Loucy (cell line): ENCODE measurements at regions not wholly inside any gene's neighbourhood (a gene's known extent, or its start where the extent isn't known, plus 50 kb on each side); places are given as distances from the start of the nearest gene placed in this dataset.

ENCODE experiments used
- H2AFZ ChIP-seq: fragments of 200-600 bp; sonication (generic); 2 replicates; pipeline ENCODE4 v1.6.0; 2016; ENCODE audit warnings: antibody characterized with exemption, mild to moderate bottlenecking, low read length, moderate library complexity
- H3F3A ChIP-seq: fragments of 200-600 bp; 2 replicates; pipeline ENCODE4 v1.6.0; 2016; ENCODE audit warnings: antibody characterized with exemption, low read depth, mild to moderate bottlenecking
- H3K27me3 ChIP-seq: fragments of 200-600 bp; sonication (generic); 2 replicates; pipeline ENCODE4 v1.6.1; 2014; ENCODE audit warnings: low read length, mild to moderate bottlenecking; ENCODE audit not compliant: insufficient read depth, poor library complexity, severe bottlenecking
- H3K36me3 ChIP-seq: fragments of 200-600 bp; sonication (generic); 2 replicates; pipeline ENCODE4 v1.6.1; 2016; ENCODE audit warnings: low read length; ENCODE audit not compliant: insufficient read depth
- H3K4me1 ChIP-seq: fragments of 200-600 bp; sonication (generic); 2 replicates; pipeline ENCODE4 v1.5.1; 2014; ENCODE audit warnings: low read length, mild to moderate bottlenecking; ENCODE audit not compliant: insufficient read depth, poor library complexity, severe bottlenecking
- H3K4me2 ChIP-seq: fragments of 200-600 bp; sonication (generic); 2 replicates; pipeline ENCODE4 v1.6.0; 2014; ENCODE audit warnings: antibody characterized with exemption, low read length, low read depth, mild to moderate bottlenecking; ENCODE audit not compliant: poor library complexity, severe bottlenecking
- H3K4me3 ChIP-seq: fragments of 200-600 bp; sonication (generic); 2 replicates; pipeline ENCODE4 v1.5.1; 2014; ENCODE audit warnings: low read length, mild to moderate bottlenecking, mixed read lengths; ENCODE audit not compliant: poor library complexity, severe bottlenecking
- H3K79me2 ChIP-seq: fragments of 200-600 bp; sonication (generic); 2 replicates; pipeline ENCODE4 v1.6.1; 2014; ENCODE audit warnings: low read length; ENCODE audit not compliant: insufficient read depth
- H3K9ac ChIP-seq: fragments of 200-600 bp; sonication (generic); 2 replicates; pipeline ENCODE4 v1.6.0; 2014; ENCODE audit warnings: mild to moderate bottlenecking, low read depth, low read length, moderate library complexity; ENCODE audit not compliant: poor library complexity, severe bottlenecking
- H3K9me2 ChIP-seq: fragments of 200-600 bp; sonication (generic); replicated peaks from 2 replicates; pipeline ENCODE4 v1.6.1; 2016; ENCODE audit warnings: low read depth, low read length, mixed read lengths
- H3K9me3 ChIP-seq: fragments of 200-600 bp; sonication (generic); 2 replicates; pipeline ENCODE4 v1.6.1; 2014; ENCODE audit warnings: mild to moderate bottlenecking, antibody characterized with exemption, low read length, low read depth; ENCODE audit not compliant: insufficient read depth
- H4K20me1 ChIP-seq: fragments of 200-600 bp; sonication (generic); 2 replicates; pipeline ENCODE4 v1.6.0; 2014; ENCODE audit warnings: antibody characterized with exemption, low read length, mild to moderate bottlenecking; ENCODE audit not compliant: insufficient read depth, poor library complexity, severe bottlenecking
- CTCF ChIP-seq: fragments of 200-600 bp; sonication (generic); conservative IDR thresholded peaks from 2 replicates; pipeline ENCODE4 v1.5.1; 2014; ENCODE audit warnings: mild to moderate bottlenecking, antibody characterized with exemption, low read length
- EZH2phosphoT487 ChIP-seq: fragments of 200-600 bp; IDR thresholded peaks from 2 replicates; pipeline ENCODE4 v1.6.1; 2018; ENCODE audit warnings: antibody characterized with exemption, mild to moderate bottlenecking, moderate library complexity, borderline replicate concordance

- Histone ChIP-seq H4K20me1 (no peaks in the 10 kb centered on the region), H3K4me2 (no peak overlapping the region), H2AFZ (no peak overlapping the region), H3K27me3 (peaks cover 21% of the 10 kb centered on the region), H3K9me2 (no peaks in the 10 kb centered on the region), H3K4me1 (no peaks in the 10 kb centered on the region), H3F3A (no peaks in the 10 kb centered on the region), H3K9me3 (no peaks in the 10 kb centered on the region), H3K36me3 (no peaks in the 10 kb centered on the region), H3K79me2 (no peaks in the 10 kb centered on the region), H3K9ac (no peak overlapping the region), H3K4me3 (no peak overlapping the region)
- TF ChIP-seq CTCF, result no peak
- no peak for TF ChIP-seq EZH2phosphoT487
Measured at GRCh38 chr2:216565956-216566355, 67.3 kb upstream of the IGFBP2 start.

GRCh38 chr2:216568576-216568975 is 64.6 kb upstream of the IGFBP2 start:
- peaks cover 32% of the 10 kb centered on the region for H3K27me3 ChIP-seq
- H3K4me2 ChIP-seq, result no peak overlapping the region
- no peak overlapping the region for H2AFZ ChIP-seq
- TF ChIP-seq CTCF, result no peak
- no peak for TF ChIP-seq EZH2phosphoT487
- no peaks in the 10 kb centered on the region for H3K9me2 ChIP-seq
- H3K36me3 ChIP-seq, result no peaks in the 10 kb centered on the region
- H3K79me2 ChIP-seq, result no peaks in the 10 kb centered on the region
- no peak overlapping the region for H3K9ac ChIP-seq
- H3K4me3 ChIP-seq, result no peak overlapping the region
- no peaks in the 10 kb centered on the region for H3F3A ChIP-seq
- H3K4me1 ChIP-seq, result no peaks in the 10 kb centered on the region
- no peaks in the 10 kb centered on the region for H3K9me3 ChIP-seq
- H4K20me1 ChIP-seq, result no peaks in the 10 kb centered on the region

GRCh38 chr2:216569765-216570164 is 63.5 kb upstream of the IGFBP2 start:
- Histone ChIP-seq H3K36me3 (no peaks in the 10 kb centered on the region), H3K4me2 (no peak overlapping the region), H2AFZ (no peak overlapping the region), H3K27me3 (peaks cover 41% of the 10 kb centered on the region), H3K4me3 (no peak overlapping the region), H3K4me1 (no peaks in the 10 kb centered on the region), H3F3A (no peaks in the 10 kb centered on the region), H3K9ac (no peak overlapping the region), H3K79me2 (no peaks in the 10 kb centered on the region), H4K20me1 (no peaks in the 10 kb centered on the region), H3K9me2 (no peaks in the 10 kb centered on the region), H3K9me3 (no peaks in the 10 kb centered on the region)
- no peak for TF ChIP-seq EZH2phosphoT487
- no peak for TF ChIP-seq CTCF
